ENCODE measurements at regions not wholly inside any gene's neighbourhood (a gene's known extent, or its start where the extent isn't known, plus 50 kb on each side); places are given as distances from the start of the nearest gene placed in this dataset.

DNA sequence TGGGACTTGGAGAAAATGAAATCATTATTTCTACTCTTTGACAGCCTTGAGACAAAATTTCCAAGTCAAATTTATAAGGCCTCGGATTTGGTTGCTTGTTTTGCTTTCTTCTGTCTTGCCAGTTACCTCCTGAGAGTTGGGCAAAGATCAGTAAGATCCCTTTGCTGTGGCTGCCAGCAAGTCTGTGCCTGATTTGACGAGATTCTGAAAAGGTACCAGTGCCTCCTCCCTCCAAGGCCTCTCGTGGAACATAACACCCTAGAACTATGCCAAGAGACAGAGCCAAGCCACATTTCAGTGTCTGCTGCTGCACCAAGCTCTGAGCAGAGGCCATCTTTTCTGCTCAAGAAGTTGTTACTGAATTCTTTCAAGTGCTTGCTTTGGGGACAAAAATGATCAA lies 61.0 kb downstream of the GTPBP8 start:
- no peak for DNase-seq (ENCODE audit: extremely low read depth, low read depth)
- TF ChIP-seq CTCF (IDR thresholded peaks at IDR 0.05; ENCODE audit: low read depth, low read length) = no peak

DNA sequence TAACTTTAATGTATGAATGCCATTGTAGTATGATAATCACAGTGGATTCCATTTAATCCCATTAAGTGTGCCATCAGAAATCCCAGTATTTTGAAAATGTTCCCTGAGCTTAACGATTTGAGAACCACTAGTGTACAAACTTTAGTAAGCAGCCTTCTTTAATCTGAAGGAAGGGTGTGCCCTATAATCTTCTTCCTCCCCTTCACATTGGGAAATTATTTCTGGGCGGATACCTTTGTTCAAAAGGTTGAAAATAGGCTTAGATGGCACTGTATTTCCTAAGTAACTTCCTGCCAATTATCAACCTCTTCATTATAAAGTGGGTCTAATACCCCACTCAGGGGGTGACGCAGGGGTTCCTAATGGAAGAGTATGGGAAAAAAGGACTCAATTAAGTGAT lies 62.4 kb downstream of the GTPBP8 start:
- DNase-seq (ENCODE audit: extremely low read depth, low read depth) = no peak
- no peak for TF ChIP-seq CTCF (IDR thresholded peaks at IDR 0.05; ENCODE audit: low read depth, low read length)

DNA sequence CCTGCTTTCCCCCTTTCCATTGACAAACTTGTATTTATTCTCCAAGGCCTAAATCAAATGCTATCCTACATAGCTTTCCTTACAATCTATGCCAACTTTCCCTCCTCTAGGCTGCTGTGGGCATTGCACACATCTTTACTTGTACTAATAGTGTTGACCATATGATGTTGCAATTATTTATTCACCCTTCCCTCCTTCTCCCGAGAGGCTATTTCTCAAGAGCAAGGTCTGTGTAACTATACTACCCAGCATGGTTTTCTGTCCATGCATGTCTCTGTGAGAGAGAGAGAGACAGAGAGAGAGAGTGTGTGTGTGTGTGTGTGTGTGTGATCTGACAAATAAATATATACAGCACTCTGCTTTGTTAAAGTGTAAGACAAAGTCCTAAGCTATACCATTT lies 63.8 kb downstream of the GTPBP8 start:
- TF ChIP-seq CTCF (IDR thresholded peaks at IDR 0.05; ENCODE audit: low read depth, low read length) = peak; percentile 6
- peak; percentile 49 for DNase-seq (ENCODE audit: extremely low read depth, low read depth)

GRCh38 chr3:113055201-113055600 lies 64.4 kb downstream of the GTPBP8 start:
- no peak for DNase-seq (ENCODE audit: extremely low read depth, low read depth)
- TF ChIP-seq CTCF (IDR thresholded peaks at IDR 0.05; ENCODE audit: low read depth, low read length) = no peak

- DNase-seq (ENCODE audit: extremely low read depth, low read depth) = no peak
- TF ChIP-seq CTCF (IDR thresholded peaks at IDR 0.05; ENCODE audit: low read depth, low read length) = no peak
Measured at GRCh38 chr3:113055961-113056360, 65.2 kb downstream of the GTPBP8 start.

DNA sequence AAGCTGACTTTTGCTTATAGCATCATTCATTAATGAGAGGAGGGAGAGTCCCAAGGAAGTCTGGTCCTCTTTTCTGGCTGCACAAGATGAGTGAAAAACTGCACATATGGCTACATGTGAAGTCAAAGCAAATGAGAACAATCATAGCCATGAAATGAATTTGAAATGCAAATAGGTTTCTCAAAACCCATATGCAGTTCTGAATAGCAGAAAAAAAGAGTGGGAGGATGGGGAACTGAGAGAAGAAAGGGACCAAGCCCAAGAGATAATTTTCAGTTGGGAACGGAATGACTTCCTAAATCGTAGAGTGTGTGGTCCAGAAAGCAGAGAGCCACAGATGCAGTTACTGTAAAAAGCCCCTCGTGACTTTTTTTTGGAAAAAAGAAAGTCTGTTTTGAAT lies 66.3 kb downstream of the GTPBP8 start:
- DNase-seq (ENCODE audit: extremely low read depth, low read depth) = no peak
- TF ChIP-seq CTCF (IDR thresholded peaks at IDR 0.05; ENCODE audit: low read depth, low read length) = no peak

DNA sequence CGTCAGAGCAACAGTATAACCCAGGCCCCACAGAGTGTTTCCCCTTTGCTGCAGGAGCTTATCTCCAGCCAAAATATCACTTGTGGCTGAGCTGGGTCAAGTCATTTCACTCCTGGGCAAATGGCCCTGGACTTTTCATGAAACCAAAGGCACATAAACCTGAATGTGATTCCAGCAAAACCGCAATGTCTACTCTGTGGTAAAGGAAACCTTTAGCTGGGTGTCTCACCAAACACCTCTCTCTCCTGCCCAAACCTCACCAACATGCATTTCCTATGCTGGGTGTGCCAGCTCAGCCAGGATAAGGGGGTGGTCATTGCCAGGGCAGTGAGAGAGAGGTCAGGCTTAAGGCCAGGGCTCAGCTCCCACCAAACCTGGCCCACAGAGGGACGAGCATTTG lies 67.4 kb downstream of the GTPBP8 start:
- TF ChIP-seq CTCF (IDR thresholded peaks at IDR 0.05; ENCODE audit: low read depth, low read length) = no peak

More for the DNA sequence above, 67.4 kb downstream of the GTPBP8 start:
- no peak for DNase-seq (ENCODE audit: extremely low read depth, low read depth)

Measured in AG09319 (cell line).